Fibroblast of villous mesenchyme (primary cell): ENCODE measurements at regions not wholly inside any gene's neighbourhood (a gene's known extent, or its start where the extent isn't known, plus 50 kb on each side); places are given as distances from the start of the nearest gene placed in this dataset.
"Not testable (repeated sequence)": the region's sequence is repeated elsewhere in the genome, so short reads cannot be mapped to it uniquely, and the experiment has no call there.

Source experiments
- DNase-seq: peaks from one replicate; pipeline ENCODE4 v3.0.0-alpha.2; 2010; ENCODE audit warnings: low read depth
- H3K4me3 ChIP-seq: 2 replicates; pipeline ENCODE4 v1.5.1; 2011; ENCODE audit warnings: low read depth, mild to moderate bottlenecking, low read length
- TF ChIP-seq, protein P1 (sequence below): IDR thresholded peaks from 2 replicates; pipeline ENCODE4 v1.5.1; 2012; ENCODE audit warnings: low read depth, mild to moderate bottlenecking, low read length; ENCODE audit not compliant: insufficient read depth

DNA sequence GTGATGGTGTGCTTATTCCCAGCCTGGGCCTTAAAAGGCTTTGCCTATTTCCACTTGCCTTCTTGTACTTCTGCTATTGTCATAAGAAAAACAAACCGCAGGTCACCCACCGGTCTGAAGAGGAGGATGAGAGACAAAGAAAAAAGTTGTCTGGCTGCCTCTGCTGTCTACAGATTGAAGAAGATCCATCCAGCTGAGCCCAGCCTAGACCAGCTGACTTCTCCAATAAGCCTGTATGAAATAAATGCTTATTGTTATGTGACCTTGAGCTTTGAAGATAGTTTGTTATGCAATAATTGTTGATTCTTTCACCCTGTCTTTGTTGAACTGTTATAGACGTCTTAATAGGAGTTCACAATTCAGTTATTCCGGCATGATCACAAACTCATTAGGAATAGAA is 223.8 kb upstream of the PRSS16 start:
- TF ChIP-seq, protein P1, sequence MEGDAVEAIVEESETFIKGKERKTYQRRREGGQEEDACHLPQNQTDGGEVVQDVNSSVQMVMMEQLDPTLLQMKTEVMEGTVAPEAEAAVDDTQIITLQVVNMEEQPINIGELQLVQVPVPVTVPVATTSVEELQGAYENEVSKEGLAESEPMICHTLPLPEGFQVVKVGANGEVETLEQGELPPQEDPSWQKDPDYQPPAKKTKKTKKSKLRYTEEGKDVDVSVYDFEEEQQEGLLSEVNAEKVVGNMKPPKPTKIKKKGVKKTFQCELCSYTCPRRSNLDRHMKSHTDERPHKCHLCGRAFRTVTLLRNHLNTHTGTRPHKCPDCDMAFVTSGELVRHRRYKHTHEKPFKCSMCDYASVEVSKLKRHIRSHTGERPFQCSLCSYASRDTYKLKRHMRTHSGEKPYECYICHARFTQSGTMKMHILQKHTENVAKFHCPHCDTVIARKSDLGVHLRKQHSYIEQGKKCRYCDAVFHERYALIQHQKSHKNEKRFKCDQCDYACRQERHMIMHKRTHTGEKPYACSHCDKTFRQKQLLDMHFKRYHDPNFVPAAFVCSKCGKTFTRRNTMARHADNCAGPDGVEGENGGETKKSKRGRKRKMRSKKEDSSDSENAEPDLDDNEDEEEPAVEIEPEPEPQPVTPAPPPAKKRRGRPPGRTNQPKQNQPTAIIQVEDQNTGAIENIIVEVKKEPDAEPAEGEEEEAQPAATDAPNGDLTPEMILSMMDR: no peak
- H3K4me3 ChIP-seq: no peak overlapping the region
- DNase-seq: no peak

DNA sequence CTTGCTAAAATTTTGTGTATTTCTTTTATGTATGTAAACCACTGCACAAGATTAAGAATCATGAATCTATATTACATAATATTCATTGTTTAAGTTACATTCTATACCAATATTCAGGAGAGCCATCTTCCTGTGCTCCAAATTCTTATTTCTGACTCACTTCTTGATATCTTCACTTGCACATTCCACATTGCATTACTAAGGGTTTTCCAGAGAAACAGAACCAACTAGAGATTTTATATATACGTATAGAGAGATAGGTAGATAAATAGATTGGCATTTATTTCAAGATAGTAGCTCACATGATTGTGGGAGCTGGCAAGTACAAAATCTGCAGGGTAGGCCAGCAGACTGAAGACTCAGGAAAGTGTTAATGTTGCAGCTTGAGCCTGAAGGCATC is 222.2 kb upstream of the PRSS16 start:
- DNase-seq: no peak
- TF ChIP-seq, protein P1: no peak
- no peak overlapping the region for H3K4me3 ChIP-seq

- H3K4me3 ChIP-seq: no peak overlapping the region
- no peak for DNase-seq
- TF ChIP-seq, protein P1: no peak
These were observed 221.1 kb upstream of the PRSS16 start for GRCh38 chr6:27026361-27026760.

DNA sequence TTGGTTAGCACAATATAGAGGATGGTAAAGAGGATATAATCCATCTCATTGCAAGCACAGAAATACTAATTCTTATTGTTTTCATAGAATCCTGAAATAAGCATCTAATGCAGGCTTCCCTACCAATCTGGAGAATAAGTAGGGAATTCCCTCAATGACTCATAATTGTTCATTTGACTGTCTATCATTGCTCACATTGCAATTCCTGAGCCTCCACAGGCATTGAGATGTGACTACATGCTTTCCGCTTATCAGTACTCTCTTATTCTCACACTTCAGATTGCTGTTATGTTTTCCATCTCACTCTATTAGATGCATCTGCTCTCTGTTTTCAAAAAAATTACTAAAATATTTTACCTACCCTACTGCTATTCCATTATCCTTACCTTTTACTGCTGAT is 216.2 kb upstream of the PRSS16 start:
- DNase-seq: no peak
- TF ChIP-seq, protein P1: no peak
- no peak overlapping the region for H3K4me3 ChIP-seq

GRCh38 chr6:27038498-27038897 is 209.0 kb upstream of the PRSS16 start:
- no peak for DNase-seq
- no peak overlapping the region for H3K4me3 ChIP-seq
- TF ChIP-seq, protein P1: no peak

DNA sequence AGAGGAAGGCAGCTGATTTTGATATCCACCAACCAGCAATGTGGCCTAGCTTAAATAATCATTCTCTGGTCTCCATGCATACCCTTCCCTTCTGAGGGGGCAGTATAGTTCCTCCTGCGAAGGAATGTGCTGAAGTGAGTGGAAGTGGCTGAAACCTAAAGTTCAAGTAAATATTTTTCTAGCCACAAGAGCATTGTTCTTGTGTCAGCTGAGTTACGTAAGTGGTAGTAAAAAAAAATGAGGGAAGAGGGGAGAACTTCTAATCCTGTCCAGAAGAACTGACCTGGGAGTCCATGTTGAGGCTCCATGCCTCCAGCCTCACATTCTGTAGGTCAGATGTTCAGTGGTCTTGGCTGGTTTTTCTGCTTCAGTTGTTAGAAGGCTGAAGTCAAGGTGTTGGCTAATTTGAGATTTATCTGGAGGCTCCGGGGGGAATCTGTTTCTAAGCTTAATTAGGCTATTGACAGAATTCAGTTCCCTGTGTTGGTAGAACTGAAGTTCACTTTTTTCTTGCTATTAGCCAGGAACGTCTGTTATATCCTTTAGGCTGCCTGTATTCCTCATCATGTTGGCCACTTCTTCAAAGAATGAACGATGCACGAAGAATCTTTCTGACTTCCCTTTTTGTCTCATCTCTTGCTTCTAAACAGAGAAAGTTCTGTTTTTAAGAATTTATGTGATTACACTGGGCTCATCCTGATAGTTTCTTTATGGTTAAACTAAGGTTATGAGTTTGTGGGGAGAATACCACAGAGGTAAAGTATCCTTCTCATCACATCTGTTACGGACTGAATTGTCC is 207.1 kb upstream of the PRSS16 start:
- TF ChIP-seq, protein P1: no peak
- no peak for DNase-seq
- H3K4me3 ChIP-seq: no peak overlapping the region

DNA sequence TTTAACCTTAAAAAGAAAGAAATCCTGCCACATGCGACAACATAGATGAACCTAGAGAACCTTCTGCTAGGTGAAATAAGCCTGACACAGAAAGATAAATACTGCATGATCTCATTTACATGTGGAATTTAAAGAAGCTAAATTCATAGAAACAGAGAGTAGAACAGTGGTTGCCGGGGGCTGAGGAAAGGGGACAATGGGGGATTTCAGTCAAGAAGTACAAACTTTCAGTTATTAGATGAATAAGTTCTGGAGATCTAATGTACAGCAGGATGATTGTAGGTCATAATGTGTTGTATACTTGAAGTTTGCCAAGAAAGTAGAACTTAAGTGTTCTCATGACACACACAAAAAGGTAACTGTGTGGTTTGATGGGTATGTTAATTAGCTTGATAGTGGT is 204.3 kb upstream of the PRSS16 start:
- no peak for DNase-seq
- TF ChIP-seq, protein P1: no peak
- no peak overlapping the region for H3K4me3 ChIP-seq

DNA sequence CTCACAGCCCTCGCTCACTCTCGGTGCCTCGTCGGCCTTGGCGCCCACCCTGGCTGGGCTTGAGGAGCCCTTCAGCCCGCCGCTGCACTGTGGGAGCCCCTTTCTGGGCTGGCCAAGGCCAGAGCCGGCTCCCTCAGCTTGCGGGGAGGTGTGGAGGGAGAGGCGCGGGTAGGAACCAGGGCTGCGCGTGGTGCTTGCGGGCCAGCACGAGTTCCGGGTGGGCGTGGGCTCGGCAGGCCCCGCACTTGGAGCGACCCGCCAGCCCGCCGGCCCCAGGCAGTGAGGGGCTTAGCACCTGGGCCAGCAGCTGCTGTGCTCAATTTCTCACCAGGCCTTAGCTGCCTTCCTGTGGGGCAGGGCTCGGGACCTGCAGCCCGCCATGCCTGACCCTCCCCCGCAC is 202.4 kb upstream of the PRSS16 start:
- not testable (repeated sequence) for H3K4me3 ChIP-seq, DNase-seq

- DNase-seq, H3K4me3 ChIP-seq: not testable (repeated sequence)
These were observed 199.8 kb upstream of the PRSS16 start for GRCh38 chr6:27047725-27048124.
